AG20443 (cell line): ENCODE measurements at regions not wholly inside any gene's neighbourhood (a gene's known extent, or its start where the extent isn't known, plus 50 kb on each side); places are given as distances from the start of the nearest gene placed in this dataset.
A peak's percentile ranks its signal among the peaks of the same experiment; 100 is the strongest.

Experiments used
- DNase-seq: peaks from one replicate; pipeline ENCODE4 v3.0.0; 2012; ENCODE audit warnings: low spot score, mixed read lengths

GRCh38 chr9:38154501-38155421 is 85.7 kb upstream of the SHB start:
- DNase-seq = no peak

GRCh38 chr9:38153910-38154291 is 84.9 kb upstream of the SHB start:
- DNase-seq = no peak

GRCh38 chr9:38153152-38153909 is 84.3 kb upstream of the SHB start:
- DNase-seq = no peak

GRCh38 chr9:38149647-38150046 is 80.6 kb upstream of the SHB start:
- DNase-seq = no peak

- DNase-seq = no peak
Measured at GRCh38 chr9:38146844-38147243, 77.8 kb upstream of the SHB start.

- no peak for DNase-seq
Measured at GRCh38 chr9:38145526-38146053, 76.6 kb upstream of the SHB start.

DNA sequence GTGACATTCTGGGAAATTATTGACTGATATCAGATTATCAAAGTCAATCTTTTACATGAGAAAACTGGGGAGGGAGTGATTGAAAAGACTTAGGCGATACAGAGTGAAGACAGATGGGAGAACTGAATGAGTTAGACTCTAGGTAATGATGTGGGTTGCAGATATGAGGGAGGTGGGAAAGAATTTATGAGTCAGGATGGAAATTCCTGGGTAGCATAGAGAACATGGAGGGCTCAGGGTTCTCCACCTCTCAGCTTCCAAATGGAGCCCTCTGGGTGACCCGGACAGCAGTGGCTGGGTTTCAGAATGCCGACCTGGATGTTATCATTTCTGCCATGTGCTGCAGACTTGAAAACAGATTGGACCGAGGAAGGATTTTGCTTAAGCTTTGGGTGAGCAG is 75.4 kb upstream of the SHB start:
- DNase-seq = no peak

DNA sequence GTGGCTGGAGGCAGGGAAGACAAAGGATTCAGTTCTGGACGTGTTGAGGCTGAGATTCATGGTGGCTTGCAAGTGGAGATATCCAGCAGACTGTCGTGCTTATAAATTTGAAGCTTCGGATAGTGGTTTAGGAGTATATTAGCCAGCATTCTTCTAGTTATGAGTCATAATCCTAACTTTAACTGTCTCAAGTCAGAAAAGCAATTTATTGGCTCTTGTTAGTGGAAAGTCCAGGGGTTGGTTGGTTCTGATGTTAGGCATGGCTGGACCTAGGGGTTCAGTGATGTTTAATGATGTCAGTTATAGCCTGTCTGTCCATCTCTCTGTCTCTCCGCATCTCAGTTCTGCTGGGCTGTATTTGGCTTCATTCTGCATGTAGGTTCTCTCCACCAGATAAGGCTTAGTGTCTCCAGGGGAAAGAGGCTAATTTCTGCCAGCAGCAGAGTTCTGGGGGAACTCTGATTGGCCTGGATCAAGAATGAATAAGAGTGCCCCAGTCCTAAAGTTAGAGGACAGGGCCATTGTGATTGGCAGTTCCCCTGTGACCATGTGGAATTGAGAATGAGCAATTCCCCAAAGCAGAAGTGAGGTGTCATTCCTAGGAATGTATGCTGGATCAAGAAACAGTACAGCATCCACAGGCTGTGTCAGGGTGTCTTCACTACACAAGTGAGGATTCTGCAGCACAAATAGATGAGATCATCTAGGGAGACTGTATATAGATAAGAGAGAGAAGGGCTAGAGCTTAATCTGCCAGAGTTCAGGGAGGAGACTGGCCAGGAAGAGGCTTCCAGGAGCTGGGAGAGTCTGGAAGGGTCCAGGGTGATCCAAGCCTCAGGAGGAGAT is 72.9 kb upstream of the SHB start:
- peak; percentile 77 for DNase-seq

DNA sequence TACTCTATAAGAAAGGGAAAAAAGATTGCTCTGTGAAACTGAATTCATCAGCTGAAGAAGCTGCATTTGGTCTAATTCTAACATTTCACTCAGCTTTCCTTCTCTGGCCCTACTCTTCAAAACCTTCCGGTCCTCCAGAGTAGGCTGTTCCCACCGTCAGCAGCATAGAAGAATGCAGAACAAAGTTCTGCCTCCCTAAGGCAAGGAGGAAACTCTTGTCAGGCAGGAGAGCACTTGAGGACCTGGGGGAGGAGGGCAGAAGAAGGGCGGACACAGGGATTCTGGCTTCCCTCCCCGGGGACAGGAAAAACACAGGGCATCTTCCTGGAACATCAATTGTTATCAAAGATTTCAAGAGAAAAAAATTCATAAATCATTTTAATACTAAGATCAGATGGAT is 69.2 kb upstream of the SHB start:
- DNase-seq = no peak

DNA sequence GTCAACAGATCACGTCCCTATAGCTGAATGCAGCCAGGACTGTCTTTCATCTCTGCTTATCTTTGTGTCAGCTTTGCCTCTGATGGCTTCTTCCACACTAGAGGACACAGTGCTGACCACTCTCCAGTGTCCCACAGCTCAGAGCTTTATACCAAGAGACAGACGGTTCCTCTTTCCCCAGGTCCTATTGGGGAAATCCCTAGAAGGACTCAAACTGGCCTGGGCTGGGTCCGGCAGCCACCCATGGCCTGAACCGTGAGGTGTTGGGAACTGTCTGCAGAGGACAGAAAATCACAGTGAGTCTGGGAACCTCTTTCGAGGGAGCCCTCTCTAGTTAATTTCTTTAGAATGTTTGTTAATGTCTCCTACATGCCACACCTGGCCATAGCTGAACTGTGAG is 68.3 kb upstream of the SHB start:
- DNase-seq = no peak

DNA sequence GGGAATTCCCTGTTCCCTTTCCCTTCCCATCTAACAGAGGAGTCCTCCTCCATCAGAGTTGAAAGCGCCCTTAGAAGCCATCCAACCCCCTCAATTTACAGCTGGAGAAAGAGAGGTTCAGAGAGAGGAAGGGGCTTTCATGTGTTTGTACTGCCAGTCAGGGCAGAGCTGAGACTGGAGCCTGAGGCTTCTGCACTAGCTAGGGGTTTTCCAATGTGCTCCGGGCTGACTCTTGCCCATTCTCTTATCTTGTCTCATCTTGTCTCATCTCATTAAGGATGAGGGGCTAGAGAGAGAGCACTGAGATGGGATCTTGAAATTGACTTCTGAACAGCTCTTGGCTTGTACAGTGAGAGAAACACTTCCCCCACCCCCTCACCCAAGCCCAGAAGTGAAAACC is 67.4 kb upstream of the SHB start:
- no peak for DNase-seq

DNA sequence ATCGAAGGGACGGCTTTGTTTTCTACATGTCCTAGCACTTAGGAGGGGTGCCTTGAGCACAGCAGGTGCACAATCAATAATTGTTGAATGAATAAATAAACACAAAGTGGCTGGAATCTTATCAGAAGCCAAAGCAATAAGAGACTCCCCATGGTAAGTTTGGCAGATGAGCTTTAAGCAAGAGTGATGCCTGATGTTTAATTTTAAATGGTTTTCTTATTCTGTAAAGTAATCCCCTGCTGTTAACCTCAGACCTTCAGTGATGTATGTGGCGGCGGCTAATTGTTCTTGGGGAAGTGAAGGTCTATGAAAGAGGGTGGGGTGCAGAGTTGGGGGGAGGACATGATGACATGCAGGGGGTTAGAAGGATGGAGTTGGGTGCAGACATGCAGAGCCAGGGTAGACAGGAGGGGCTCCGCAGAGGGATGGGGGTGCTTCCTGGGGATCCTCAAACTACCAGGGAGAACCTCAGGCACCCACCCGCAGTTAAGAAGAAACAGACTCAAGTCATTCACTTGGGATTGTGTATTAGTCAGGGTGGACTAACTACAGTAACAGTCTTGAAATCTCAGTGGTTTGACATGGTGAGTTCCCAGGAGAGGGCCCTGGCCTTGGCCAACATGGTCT is 65.7 kb upstream of the SHB start:
- no peak for DNase-seq

GRCh38 chr9:38133595-38133994 is 64.6 kb upstream of the SHB start:
- no peak for DNase-seq

DNA sequence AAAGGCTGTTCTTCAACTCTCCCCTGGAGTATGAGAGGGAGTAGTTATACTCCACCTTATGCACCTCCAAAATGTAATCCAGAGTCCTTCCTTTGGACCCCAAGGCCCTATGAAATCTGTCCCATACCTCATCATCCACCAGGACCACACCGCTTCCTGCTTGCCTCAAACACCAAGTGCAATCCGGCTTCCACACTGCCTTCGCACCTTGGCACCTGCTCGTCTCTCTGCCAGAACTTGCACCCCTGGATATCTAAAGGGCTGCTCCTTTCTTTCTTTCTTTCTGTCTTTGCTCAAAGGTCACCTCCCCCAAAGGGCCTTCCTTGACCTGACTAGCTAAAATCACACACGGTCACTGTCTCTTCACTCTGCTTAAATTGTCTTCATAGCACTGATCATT is 63.9 kb upstream of the SHB start:
- no peak for DNase-seq

- DNase-seq = no peak
Measured at GRCh38 chr9:38131729-38132128, 62.7 kb upstream of the SHB start.

DNA sequence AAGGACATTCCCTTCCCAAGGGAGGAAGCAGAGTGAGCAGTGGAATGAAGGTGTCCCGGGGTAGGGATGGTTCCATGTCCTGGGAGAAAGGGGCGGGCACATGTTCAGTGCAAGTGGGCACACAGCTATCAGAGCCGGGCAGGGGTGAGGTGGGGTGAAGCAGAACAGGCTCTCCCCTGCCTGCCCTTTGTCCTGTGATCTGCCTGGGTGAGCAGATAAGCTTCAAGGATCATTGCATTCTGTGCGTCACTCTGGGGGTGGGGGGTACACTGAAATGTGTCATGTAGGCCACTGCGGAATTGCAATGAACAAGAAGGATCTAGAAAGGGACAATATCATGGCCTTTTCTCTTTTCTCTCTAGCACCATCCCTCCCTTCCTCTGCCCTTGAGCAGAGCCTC is 61.7 kb upstream of the SHB start:
- no peak for DNase-seq

- DNase-seq = no peak
Measured at GRCh38 chr9:38129366-38129765, 60.3 kb upstream of the SHB start.

- no peak for DNase-seq
Measured at GRCh38 chr9:38128752-38129270, 59.8 kb upstream of the SHB start.

DNA sequence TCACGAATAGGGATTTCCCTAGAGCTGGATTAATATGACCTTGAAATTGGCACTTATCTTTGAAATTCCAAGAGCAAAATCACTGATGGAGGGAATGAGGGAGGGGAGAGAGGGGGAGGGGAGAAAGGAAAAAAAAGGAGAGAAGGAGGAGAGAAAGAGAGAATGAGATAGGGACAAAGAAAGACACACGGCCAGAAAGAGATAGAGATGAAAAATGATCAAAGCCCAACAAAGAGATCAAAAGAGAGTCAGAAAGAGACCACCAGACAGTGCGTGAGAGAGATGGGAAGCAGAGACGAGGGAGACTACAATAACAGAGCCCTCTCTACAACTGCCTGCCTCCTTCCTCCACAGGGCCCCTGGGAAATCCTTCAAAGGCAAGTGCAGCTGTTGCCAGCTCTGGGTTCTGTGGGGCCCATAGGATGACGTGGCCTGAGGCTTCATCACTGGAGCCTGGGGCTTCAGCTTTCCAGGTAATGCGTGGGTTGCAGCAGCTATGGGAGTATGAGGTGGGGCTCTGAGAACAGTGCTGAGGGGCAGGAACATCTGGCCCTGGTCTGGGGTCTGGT is 58.3 kb upstream of the SHB start:
- no peak for DNase-seq

GRCh38 chr9:38126730-38127129 is 57.7 kb upstream of the SHB start:
- no peak for DNase-seq

- DNase-seq = no peak
Measured at GRCh38 chr9:38125889-38126288, 56.9 kb upstream of the SHB start.
